Breast epithelium (tissue), 3 donors: ENCODE measurements at regions not wholly inside any gene's neighbourhood (a gene's known extent, or its start where the extent isn't known, plus 50 kb on each side); places are given as distances from the start of the nearest gene placed in this dataset.

Experiments
- POLR2AphosphoS5 ChIP-seq, 3 donors: sonication (generic); formaldehyde crosslinking; IDR thresholded peaks; one replicate each; pipeline ENCODE4 v1.6.1; 2017; ENCODE audit warnings: antibody characterized with exemption in 3 of 3
- TF ChIP-seq, protein P1 (sequence below), 3 donors: fragments of 450-650 bp; IDR thresholded peaks; one replicate each; pipeline ENCODE4 v1.5.1; 2016 to 2017; ENCODE audit warnings: antibody characterized with exemption in 3 of 3, mild to moderate bottlenecking in 3 of 3, moderate library complexity in 3 of 3

DNA sequence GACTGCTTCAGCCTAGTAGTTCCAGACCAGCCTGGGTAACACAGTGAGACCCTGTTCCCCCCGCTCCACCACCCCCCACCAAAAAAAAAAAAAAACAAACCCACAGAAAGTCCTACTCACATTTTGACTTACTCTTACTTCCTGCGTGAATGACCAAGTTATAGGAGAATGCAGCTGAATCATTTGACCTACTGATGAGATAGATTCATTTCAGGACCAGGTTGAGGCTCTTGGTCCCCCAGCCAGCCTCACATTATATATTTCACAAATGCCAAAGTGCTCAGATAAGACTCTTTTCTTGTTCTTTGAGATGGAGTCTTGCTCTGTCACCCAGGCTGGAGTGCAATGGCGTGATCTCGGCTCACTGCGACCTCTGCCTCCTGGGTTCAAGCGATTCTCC, 70.2 kb downstream of the KLF5 start:
- TF ChIP-seq, protein P1, sequence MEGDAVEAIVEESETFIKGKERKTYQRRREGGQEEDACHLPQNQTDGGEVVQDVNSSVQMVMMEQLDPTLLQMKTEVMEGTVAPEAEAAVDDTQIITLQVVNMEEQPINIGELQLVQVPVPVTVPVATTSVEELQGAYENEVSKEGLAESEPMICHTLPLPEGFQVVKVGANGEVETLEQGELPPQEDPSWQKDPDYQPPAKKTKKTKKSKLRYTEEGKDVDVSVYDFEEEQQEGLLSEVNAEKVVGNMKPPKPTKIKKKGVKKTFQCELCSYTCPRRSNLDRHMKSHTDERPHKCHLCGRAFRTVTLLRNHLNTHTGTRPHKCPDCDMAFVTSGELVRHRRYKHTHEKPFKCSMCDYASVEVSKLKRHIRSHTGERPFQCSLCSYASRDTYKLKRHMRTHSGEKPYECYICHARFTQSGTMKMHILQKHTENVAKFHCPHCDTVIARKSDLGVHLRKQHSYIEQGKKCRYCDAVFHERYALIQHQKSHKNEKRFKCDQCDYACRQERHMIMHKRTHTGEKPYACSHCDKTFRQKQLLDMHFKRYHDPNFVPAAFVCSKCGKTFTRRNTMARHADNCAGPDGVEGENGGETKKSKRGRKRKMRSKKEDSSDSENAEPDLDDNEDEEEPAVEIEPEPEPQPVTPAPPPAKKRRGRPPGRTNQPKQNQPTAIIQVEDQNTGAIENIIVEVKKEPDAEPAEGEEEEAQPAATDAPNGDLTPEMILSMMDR (IDR thresholded peaks at IDR 0.05) = no peak
- TF ChIP-seq POLR2AphosphoS5 (IDR thresholded peaks at IDR 0.05) = no peak
